NCI-H2196 (cell line): ENCODE measurements at regions not wholly inside any gene's neighbourhood (a gene's known extent, or its start where the extent isn't known, plus 50 kb on each side); places are given as distances from the start of the nearest gene placed in this dataset.

Experiments used
- DNase-seq: peaks from one replicate; lab custom pipeline; 2025; ENCODE audit not compliant: unreplicated experiment; lab: John Stamatoyannopoulos, UW

DNA sequence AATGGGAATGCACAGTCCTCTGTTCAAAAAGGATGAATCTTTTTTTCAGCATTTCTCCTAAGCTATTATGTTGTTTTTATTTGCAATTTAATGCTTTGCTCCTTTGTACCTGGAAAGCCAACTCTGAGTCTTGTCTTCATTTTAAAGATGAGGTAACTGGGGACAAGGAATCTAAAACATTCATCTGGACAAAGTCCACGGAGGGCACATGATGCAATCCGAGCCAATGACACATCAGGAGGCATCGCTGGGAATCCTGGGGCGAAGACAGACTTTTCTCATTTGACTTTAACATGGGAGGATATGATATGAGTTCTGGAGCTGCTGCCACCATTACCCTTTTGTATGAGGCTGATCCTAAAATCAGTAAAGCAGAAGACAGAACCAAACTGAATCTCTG is 116.5 kb upstream of the REG3G start:
- no peak for DNase-seq

DNA sequence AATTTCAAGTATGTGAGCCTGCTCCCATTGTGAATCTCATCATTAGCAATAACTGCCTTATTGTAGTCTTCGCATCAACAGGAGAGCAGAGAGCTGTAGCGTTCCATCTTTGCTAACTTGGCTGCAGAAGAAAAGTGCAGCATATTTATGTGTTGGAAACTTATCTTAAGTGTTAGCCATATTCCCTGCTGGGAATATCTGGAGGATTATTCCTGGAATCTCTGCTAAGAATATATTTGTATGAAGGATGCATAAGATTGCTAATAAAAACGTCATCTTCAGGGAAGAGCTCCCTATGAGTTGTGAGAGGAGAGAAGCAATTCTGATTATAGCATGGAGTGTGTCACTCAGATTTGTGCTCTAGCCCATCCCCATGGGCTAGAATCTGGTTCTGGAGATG is 115.1 kb upstream of the REG3G start:
- no peak for DNase-seq

DNA sequence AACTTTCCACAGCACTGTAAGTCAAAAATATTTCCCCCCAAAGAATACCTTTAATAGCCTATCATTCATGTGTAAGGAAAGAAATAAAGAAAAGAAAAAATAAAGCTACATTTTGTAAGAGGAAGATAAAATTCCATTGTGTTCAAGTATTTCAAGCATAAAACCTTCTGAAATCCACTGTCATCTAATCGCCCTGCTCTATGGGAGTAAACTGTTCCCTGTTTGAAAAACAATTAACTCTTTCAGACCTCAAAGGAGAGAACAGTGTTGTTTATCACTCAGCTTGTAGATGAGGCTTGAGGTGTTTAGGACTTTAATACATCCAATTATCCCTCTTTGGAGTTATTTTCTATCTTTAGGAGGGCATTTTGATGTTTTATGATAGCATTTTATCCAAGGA is 112.2 kb upstream of the REG3G start:
- DNase-seq: no peak

DNA sequence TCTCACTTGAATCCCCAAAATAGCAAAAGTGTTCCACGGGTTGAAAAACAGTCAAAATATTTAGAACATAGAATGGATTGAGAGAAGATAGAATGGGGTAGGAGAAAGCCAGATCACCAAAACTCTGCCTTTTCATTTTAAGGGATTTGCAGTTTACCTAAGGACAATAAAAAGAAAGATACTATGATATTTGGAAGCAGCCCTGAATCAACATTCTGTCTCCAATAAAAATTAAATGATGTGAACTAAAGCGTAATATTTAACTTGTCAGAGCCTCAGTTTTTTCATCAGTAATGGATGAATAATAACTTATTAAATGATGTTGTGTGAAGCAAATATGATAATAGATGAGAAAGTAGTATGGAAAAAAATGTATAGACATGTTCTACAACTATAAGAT is 100.2 kb upstream of the REG3G start:
- DNase-seq: no peak

DNA sequence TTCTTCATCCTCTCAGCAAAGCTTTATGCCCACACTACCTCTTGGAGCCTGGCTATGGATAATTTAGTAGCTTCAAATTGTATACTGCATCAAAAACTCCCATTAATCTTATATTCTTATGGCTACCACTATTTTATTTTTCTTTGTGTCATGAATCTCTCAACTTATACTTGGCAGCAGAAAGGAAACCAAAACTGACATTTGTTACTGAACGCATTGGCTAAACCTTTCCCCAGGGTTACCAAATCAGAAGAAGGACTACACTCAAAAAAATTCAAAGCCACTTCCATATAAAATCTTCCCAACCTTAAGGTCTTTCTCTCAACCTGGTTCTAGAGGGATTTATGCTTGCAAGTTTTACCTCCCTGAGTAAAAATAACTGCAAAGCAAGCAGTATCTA is 97.0 kb upstream of the REG3G start:
- no peak for DNase-seq

DNA sequence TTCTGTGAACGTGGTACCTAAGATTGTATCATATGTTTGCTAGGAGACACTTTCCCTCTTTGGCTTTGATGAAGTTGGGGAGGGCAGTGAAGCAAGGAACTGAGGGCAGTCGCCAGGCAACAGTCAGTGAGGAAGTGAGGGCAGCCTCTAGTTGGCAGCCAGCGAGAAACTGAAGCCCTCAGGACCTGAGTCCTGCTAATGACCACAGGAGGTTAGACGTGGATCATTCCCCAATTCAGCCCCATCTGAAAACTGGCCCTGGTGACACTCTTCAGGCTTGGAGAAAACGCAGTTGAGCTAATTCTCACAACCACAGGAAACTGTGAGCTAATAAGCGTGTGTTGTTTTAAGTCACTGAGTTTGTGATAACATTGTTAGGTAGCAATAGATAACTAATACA is 84.5 kb upstream of the REG3G start:
- no peak for DNase-seq

DNA sequence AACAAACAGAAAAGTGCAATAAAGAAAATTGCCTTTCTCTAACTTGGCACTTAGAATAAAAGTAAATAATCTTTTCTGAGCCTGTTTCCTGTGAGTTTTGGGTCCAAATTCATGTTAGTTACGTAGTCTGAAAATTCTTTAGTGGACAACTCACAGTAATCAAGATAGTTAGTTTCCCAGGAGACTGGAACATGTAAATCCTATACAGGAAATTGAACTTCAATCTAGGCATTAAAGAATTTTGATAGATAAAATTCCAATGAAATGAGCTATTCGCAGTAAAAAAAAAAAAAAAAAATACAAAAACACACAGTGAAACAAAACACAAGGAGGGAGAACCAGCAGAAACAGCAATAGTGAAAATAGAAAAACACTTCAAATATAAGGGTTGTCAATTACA is 83.8 kb upstream of the REG3G start:
- no peak for DNase-seq

DNA sequence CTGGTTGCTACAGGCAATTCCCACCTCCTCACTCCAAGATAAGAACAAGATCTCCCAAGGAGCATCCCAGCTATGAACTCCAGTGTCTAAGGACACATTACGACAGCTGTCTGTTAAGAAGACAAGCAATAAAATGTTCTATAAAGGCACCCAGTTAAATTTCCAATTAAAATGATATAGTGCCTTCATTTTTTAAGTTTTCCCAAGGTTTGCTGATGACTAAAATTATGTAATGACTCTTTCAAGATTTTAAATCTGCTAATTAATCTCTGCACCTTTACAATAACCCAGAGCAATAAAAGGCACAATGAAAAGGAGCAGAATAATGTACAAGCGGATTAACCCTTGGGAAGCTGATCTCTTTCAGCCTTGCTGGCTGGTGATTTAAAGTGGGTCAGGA is 61.6 kb upstream of the REG3G start:
- DNase-seq: no peak

DNA sequence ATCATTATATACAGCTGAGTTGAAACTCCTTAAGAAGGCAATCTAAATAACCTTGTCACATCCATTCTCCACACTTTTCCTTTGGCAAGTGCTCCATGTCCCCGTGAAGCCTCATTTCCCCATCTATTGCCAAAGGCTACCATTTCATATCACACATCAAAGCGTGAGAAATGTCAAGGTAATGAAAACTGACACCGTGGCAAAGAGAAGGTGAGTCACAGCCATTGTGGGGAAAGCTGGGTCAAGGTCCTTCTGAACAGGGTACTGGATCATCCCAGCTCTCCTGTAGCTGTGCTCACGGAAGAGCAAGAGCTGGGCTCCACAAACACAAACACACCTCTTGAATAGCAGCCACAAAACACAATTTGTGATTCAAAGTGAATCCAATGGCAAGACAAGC is 58.2 kb upstream of the REG3G start:
- no peak for DNase-seq

DNA sequence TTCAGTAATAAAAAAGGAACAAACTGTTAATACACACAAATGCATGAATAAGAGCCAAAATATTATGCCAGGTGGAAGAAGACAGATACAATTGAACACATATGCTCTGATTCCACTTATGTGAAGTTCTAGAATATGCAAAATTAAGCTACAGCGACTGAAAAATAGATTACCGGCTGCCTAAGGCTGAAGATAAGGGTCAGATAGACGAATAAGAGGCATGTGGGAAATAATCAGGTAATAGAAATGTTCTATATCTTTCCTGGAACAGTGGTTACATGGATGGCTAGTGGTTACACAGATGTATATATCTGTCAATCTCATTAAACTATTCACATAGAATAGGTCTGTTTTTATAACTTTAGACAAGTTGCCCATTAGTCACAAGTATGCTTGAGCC is 51.9 kb upstream of the REG3G start:
- DNase-seq: no peak
